Suprapubic skin (tissue), 4 donors: ENCODE measurements at regions not wholly inside any gene's neighbourhood (a gene's known extent, or its start where the extent isn't known, plus 50 kb on each side); places are given as distances from the start of the nearest gene placed in this dataset.

Source experiments
- DNase-seq, 2 donors: peaks; one replicate each; pipeline ENCODE4 v3.0.0-alpha.2; 2019; ENCODE audit warnings: low spot score in 2 of 2
- H3K27ac ChIP-seq: fragments of 200-600 bp; sonication (generic); one replicate; pipeline ENCODE4 v1.5.1; 2019
- H3K27me3 ChIP-seq: fragments of 200-600 bp; sonication (generic); one replicate; pipeline ENCODE4 v1.5.1; 2019
- H3K36me3 ChIP-seq: fragments of 200-600 bp; sonication (generic); one replicate; pipeline ENCODE4 v1.5.1; 2019
- H3K4me1 ChIP-seq: fragments of 200-600 bp; sonication (generic); one replicate; pipeline ENCODE4 v1.5.1; 2019
- H3K4me3 ChIP-seq: fragments of 200-600 bp; sonication (generic); one replicate; pipeline ENCODE4 v1.5.1; 2019; ENCODE audit warnings: mild to moderate bottlenecking
- H3K9me3 ChIP-seq: fragments of 200-600 bp; sonication (generic); one replicate; pipeline ENCODE4 v1.5.1; 2019
- EP300 ChIP-seq: sonication (generic); formaldehyde crosslinking; IDR thresholded peaks from one replicate; pipeline ENCODE4 v1.6.1; 2017; ENCODE audit warnings: antibody characterized with exemption
- POLR2A ChIP-seq, 2 donors: fragments of 450-650 bp; IDR thresholded peaks; one replicate each; pipeline ENCODE4 v1.6.1; 2017; ENCODE audit warnings: antibody characterized with exemption in 2 of 2, mild to moderate bottlenecking in 2 of 2, moderate library complexity in 2 of 2
- POLR2AphosphoS5 ChIP-seq, 3 donors: sonication (generic); formaldehyde crosslinking; IDR thresholded peaks; one replicate each; pipeline ENCODE4 v1.6.1; 2017; ENCODE audit warnings: antibody characterized with exemption in 3 of 3
- WGBS: methylation state at CpG from one replicate; pipeline ENCODE4 v1.1.5; 2018; 5-methylcytosine and 5-hydroxymethylcytosine counted together
- TF ChIP-seq, protein P1 (sequence below), 2 donors: fragments of 200-600 bp in 1 of 2; fragments of 450-650 bp in 1 of 2; sonication (generic) in 1 of 2; IDR thresholded peaks; one replicate each; pipeline ENCODE4 v1.5.1; 2016 to 2019; ENCODE audit warnings: antibody characterized with exemption in 2 of 2, mild to moderate bottlenecking in 1 of 2, moderate library complexity in 1 of 2

DNA sequence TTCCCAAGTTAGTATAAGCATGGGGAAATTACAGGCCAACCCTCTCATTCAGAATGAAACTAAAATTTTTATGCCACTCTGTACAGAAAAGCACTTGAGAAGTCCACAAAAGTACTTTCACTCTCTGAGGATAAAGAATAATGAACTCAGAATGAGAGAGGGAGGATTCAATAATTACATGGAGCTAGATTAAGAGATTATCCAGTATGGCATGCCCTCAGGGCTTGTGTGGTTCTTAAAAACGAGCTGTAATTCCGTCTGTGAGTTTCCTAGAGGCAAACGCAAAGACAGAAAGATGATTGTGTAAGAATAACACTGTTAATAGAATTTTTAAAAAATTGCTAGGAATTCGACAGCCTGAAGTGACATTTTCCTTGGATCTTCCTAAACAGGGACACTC, 126.8 kb upstream of the PTCH1 start:
- no peak for TF ChIP-seq POLR2A (IDR thresholded peaks at IDR 0.05)
- TF ChIP-seq, protein P1, sequence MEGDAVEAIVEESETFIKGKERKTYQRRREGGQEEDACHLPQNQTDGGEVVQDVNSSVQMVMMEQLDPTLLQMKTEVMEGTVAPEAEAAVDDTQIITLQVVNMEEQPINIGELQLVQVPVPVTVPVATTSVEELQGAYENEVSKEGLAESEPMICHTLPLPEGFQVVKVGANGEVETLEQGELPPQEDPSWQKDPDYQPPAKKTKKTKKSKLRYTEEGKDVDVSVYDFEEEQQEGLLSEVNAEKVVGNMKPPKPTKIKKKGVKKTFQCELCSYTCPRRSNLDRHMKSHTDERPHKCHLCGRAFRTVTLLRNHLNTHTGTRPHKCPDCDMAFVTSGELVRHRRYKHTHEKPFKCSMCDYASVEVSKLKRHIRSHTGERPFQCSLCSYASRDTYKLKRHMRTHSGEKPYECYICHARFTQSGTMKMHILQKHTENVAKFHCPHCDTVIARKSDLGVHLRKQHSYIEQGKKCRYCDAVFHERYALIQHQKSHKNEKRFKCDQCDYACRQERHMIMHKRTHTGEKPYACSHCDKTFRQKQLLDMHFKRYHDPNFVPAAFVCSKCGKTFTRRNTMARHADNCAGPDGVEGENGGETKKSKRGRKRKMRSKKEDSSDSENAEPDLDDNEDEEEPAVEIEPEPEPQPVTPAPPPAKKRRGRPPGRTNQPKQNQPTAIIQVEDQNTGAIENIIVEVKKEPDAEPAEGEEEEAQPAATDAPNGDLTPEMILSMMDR (IDR thresholded peaks at IDR 0.05): no peak
- no peak for TF ChIP-seq EP300
- no peak for TF ChIP-seq POLR2AphosphoS5 (IDR thresholded peaks at IDR 0.05)
- Histone ChIP-seq H3K27ac (no peak overlapping the region), H3K9me3 (no peaks in the 10 kb centered on the region), H3K36me3 (no peaks in the 10 kb centered on the region), H3K27me3 (no peaks in the 10 kb centered on the region), H3K4me1 (no peaks in the 10 kb centered on the region), H3K4me3 (no peak overlapping the region)
- WGBS: 62% methylated on average over 4 of the region's 4 CpGs
- DNase-seq: no peak

DNA sequence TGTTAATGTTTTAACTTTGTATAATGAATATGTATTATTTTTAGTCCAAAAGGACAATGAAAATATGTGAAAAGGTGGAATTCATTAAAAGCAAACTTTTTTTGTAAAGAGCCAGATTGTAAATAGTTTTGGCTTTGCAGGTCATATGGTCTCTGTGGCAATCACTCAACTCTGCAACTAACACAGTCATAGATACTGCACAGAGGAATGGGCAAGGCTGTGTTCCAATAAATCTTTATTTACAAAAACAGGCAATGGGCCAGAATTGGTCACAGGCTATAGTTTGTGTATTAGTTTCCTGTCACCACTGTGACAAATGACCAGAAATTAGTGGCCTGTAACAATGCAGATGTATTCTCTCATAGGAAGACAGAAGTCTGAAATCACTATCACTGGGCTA, 125.4 kb upstream of the PTCH1 start:
- Histone ChIP-seq H3K4me3 (no peak overlapping the region), H3K27ac (no peak overlapping the region)

DNA sequence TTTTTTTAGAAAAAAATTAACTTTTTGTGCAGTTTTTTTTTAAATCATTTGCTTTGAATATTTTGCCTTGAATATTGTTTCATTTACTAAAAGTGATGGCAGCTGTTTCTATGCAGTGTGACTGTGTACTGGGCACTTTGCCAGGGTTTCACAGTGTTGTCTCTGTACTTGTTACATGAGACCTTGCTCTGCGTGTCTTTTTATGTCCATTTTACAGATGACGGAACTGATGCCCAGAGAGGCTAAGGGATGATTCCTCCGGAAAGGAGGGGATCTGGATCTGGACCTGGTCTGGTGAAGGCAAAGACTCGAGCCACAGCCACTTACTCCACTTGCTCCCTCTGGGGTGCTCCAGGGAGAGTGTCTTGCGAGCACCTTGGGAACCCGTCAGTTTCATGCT, 124.8 kb upstream of the PTCH1 start:
- no peak overlapping the region for H3K4me3 ChIP-seq
- H3K4me1 ChIP-seq: no peaks in the 10 kb centered on the region
- TF ChIP-seq, protein P1 (IDR thresholded peaks at IDR 0.05): no peak
- TF ChIP-seq EP300 (no peak), POLR2A (IDR thresholded peaks at IDR 0.05) (no peak), POLR2AphosphoS5 (IDR thresholded peaks at IDR 0.05) (no peak)
- no peaks in the 10 kb centered on the region for H3K9me3 ChIP-seq
- 73% methylated on average over 6 of the region's 6 CpGs for WGBS
- no peak for DNase-seq
- no peak overlapping the region for H3K27ac ChIP-seq
- H3K36me3 ChIP-seq: no peaks in the 10 kb centered on the region
- no peaks in the 10 kb centered on the region for H3K27me3 ChIP-seq

More for the DNA sequence above, 125.4 kb upstream of the PTCH1 start:
- TF ChIP-seq EP300: no peak
- no peaks in the 10 kb centered on the region for H3K36me3 ChIP-seq
- no peaks in the 10 kb centered on the region for H3K27me3 ChIP-seq
- H3K4me1 ChIP-seq: no peaks in the 10 kb centered on the region
- no peaks in the 10 kb centered on the region for H3K9me3 ChIP-seq
- no peak for DNase-seq

DNA sequence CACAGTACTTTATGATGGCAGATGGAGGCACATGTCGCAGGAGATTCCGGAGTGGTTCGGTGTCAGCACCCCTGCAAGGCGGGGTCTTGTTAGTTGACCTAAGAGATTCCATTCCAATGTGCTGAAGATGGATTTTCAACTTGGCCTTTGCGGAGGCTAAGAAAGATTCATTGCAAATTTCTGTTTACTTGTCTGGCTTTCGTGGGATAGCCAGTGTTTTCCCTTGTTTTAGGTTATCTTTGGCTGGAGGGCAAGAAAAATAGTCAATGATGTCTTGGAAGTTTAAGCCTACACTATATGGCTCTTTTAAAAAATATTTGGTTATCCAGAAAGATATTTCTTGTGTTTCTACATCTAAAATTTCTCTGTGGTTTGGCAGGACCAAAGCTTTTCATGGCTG, 123.6 kb upstream of the PTCH1 start:
- Histone ChIP-seq H3K36me3 (no peaks in the 10 kb centered on the region), H3K9me3 (no peaks in the 10 kb centered on the region), H3K27me3 (no peaks in the 10 kb centered on the region), H3K4me3 (no peak overlapping the region), H3K4me1 (no peaks in the 10 kb centered on the region), H3K27ac (no peak overlapping the region)
- 89% methylated on average over 4 of the region's 6 CpGs for WGBS
- no peak for DNase-seq
- TF ChIP-seq EP300: no peak
- TF ChIP-seq, protein P1 (IDR thresholded peaks at IDR 0.05): no peak
- no peak for TF ChIP-seq POLR2AphosphoS5 (IDR thresholded peaks at IDR 0.05)
- TF ChIP-seq POLR2A (IDR thresholded peaks at IDR 0.05): no peak

DNA sequence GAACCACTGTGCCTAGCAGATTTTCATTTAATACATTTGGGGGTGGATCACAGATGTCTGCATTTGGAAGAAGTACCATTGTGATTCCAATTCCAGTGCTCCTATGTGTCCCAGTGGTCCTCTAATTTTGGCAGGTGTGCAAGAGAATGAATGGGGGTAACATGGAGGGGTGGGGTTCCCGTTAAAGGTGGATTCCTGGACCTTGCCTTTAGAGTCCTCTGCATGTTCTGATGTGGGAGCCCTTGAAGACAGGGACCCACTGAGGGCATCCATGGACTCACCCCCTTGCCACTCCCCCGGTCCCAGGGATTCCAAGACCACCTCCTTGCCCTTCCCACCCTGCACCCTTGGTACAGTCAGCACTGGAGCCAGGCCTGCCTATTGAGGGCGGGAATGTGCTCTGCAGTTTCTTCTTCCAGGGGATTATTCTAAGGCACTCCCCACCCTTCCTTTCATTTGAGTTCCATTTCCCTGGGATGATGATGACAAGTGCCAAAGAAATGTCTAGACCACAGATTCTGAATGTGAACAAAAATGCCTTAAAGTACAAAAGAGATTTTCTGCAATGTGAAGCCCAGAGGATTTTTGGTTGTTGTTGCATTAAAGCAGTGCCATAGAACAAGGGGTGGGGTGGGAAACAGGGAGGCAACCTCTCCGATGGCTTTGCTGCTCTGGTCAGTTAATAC, 119.4 kb upstream of the PTCH1 start:
- no peak overlapping the region for H3K4me3 ChIP-seq
- DNase-seq: no peak
- 86% methylated on average over 4 of the region's 4 CpGs for WGBS

More for the DNA sequence above, 119.4 kb upstream of the PTCH1 start:
- TF ChIP-seq, protein P1 (IDR thresholded peaks at IDR 0.05): no peak
- no peak for TF ChIP-seq EP300
- TF ChIP-seq POLR2A (IDR thresholded peaks at IDR 0.05): no peak
- no peak for TF ChIP-seq POLR2AphosphoS5 (IDR thresholded peaks at IDR 0.05)
- Histone ChIP-seq H3K36me3 (no peaks in the 10 kb centered on the region), H3K9me3 (no peaks in the 10 kb centered on the region), H3K4me1 (no peaks in the 10 kb centered on the region), H3K27me3 (no peaks in the 10 kb centered on the region), H3K27ac (no peak overlapping the region)
